ENCODE measurements at regions not wholly inside any gene's neighbourhood (a gene's known extent, or its start where the extent isn't known, plus 50 kb on each side); places are given as distances from the start of the nearest gene placed in this dataset.

DNA sequence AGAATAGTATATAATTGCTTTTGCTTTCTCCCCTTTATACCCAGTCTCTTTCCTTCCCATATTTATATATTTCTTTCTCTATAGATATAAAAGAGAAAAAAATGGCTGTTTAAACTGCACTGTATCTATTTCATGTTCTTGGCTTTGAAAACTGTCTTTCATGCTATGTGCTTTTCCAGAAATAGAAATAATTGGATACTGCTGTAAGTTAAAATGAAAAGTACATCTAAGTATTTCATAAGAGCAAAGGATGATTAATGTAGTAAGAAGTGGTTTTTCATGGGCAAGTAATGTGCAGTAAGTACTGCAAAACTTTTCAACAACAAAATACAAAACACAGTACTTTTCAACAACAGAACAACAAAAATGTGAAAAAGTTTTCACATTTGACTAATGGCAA lies 237.9 kb downstream of the SNCA start:
- no peak for TF ChIP-seq REST (IDR thresholded peaks at IDR 0.05; ENCODE audit: insufficient read depth in 1 of 2, low read depth in 2 of 2, low read length in 2 of 2)
- TF ChIP-seq TAF1 (IDR thresholded peaks at IDR 0.05; ENCODE audit: borderline replicate concordance, insufficient read depth, low read length), result no peak
- no peak for TF ChIP-seq POLR2AphosphoS5 (IDR thresholded peaks at IDR 0.05; ENCODE audit: low read depth, low read length)
- TF ChIP-seq SIN3A (IDR thresholded peaks at IDR 0.05; ENCODE audit: borderline replicate concordance, insufficient read depth, low read length), result no peak
- TF ChIP-seq FOXP2 (optimal IDR thresholded peaks at IDR 0.05; ENCODE audit: borderline replicate concordance, extremely low read depth, extremely low read length, insufficient read depth), result no peak
